Hematopoietic multipotent progenitor cell treated with erythropoietin and hydrocortisone succinate and interleukin-3 and kit ligand, for 6 days (in vitro differentiated cells): ENCODE measurements at regions not wholly inside any gene's neighbourhood (a gene's known extent, or its start where the extent isn't known, plus 50 kb on each side); places are given as distances from the start of the nearest gene placed in this dataset.

Source experiments
- DNase-seq: peaks from one replicate; pipeline ENCODE4 v3.0.0-alpha.2; 2015

GRCh38 chr20:57111028-57111373, 155.4 kb downstream of the BMP7 start:
- DNase-seq: no peak

GRCh38 chr20:57112448-57112847, 154.0 kb downstream of the BMP7 start:
- no peak for DNase-seq

- DNase-seq: no peak
Measured at GRCh38 chr20:57114290-57115005, 152.0 kb downstream of the BMP7 start.

GRCh38 chr20:57117296-57117695, 149.1 kb downstream of the BMP7 start:
- DNase-seq: no peak

GRCh38 chr20:57118107-57118769, 148.2 kb downstream of the BMP7 start:
- no peak for DNase-seq
